ENCODE measurements at regions not wholly inside any gene's neighbourhood (a gene's known extent, or its start where the extent isn't known, plus 50 kb on each side); places are given as distances from the start of the nearest gene placed in this dataset.
"Not testable (repeated sequence)": the region's sequence is repeated elsewhere in the genome, so short reads cannot be mapped to it uniquely, and the experiment has no call there.

- no peak for DNase-seq (ENCODE audit: low spot score in 2 of 2)
- H3K4me3 ChIP-seq (ENCODE audit: low read depth, poor library complexity, severe bottlenecking), result no peak overlapping the region
- TF ChIP-seq CTCF (IDR thresholded peaks at IDR 0.05) (no peak), POLR2A (IDR thresholded peaks at IDR 0.05) (no peak)
- intact Hi-C loops (cut with DNase I; ENCODE audit: low total_unique reads), result no loop called here
Measured at GRCh38 chr2:138381373-138381772, 120.2 kb upstream of the SPOPL start.

- no peak for DNase-seq (ENCODE audit: low spot score in 2 of 2)
- H3K4me3 ChIP-seq (ENCODE audit: low read depth, poor library complexity, severe bottlenecking), result no peak overlapping the region
- intact Hi-C loops (cut with DNase I; ENCODE audit: low total_unique reads), result no loop called here
- TF ChIP-seq POLR2A (IDR thresholded peaks at IDR 0.05), result no peak
- TF ChIP-seq CTCF (IDR thresholded peaks at IDR 0.05), result no peak
- WGBS, 2 donors, result 59 to 71% methylated on average over 1 of the region's 1 CpG
Measured at GRCh38 chr2:138382672-138383071, 118.9 kb upstream of the SPOPL start.

GRCh38 chr2:138386191-138386590 is 115.4 kb upstream of the SPOPL start:
- WGBS, 2 donors, result 90 to 92% methylated on average over 9 of the region's 9 CpGs
- H3K4me3 ChIP-seq (ENCODE audit: low read depth, poor library complexity, severe bottlenecking); DNase-seq (ENCODE audit: low spot score in 2 of 2); intact Hi-C loops (cut with DNase I; ENCODE audit: low total_unique reads): not testable (repeated sequence)

GRCh38 chr2:138389063-138389462 is 112.5 kb upstream of the SPOPL start:
- no peak overlapping the region for H3K4me3 ChIP-seq (ENCODE audit: low read depth, poor library complexity, severe bottlenecking)
- TF ChIP-seq POLR2A (IDR thresholded peaks at IDR 0.05), result no peak
- no peak for TF ChIP-seq CTCF (IDR thresholded peaks at IDR 0.05)
- 85 to 91% methylated on average over 4 of the region's 4 CpGs for WGBS, 2 donors
- no peak for DNase-seq (ENCODE audit: low spot score in 2 of 2)
- intact Hi-C loops (cut with DNase I; ENCODE audit: low total_unique reads), result no loop called here

GRCh38 chr2:138390316-138390945 is 111.1 kb upstream of the SPOPL start:
- H3K4me3 ChIP-seq (ENCODE audit: low read depth, poor library complexity, severe bottlenecking), result no peak overlapping the region
- intact Hi-C loops (cut with DNase I; ENCODE audit: low total_unique reads), result no loop called here
- DNase-seq (ENCODE audit: low spot score in 2 of 2), result no peak
- TF ChIP-seq POLR2A (IDR thresholded peaks at IDR 0.05) (no peak), CTCF (IDR thresholded peaks at IDR 0.05) (no peak)
- WGBS, 2 donors, result 87 to 92% methylated on average over 7 of the region's 7 CpGs

- intact Hi-C loops (cut with DNase I; ENCODE audit: low total_unique reads), result no loop called here
- WGBS, 2 donors, result 78 to 82% methylated on average over 5 of the region's 5 CpGs
Measured at GRCh38 chr2:138391946-138392345, 109.6 kb upstream of the SPOPL start.

More at GRCh38 chr2:138391946-138392345, 109.6 kb upstream of the SPOPL start:
- no peak overlapping the region for H3K4me3 ChIP-seq (ENCODE audit: low read depth, poor library complexity, severe bottlenecking)
- TF ChIP-seq CTCF (IDR thresholded peaks at IDR 0.05) (no peak), POLR2A (IDR thresholded peaks at IDR 0.05) (no peak)
- DNase-seq (ENCODE audit: low spot score in 2 of 2), result no peak

Measured in lower leg skin (tissue), 4 donors.